Gastrocnemius medialis (tissue), 4 donors: ENCODE measurements at regions not wholly inside any gene's neighbourhood (a gene's known extent, or its start where the extent isn't known, plus 50 kb on each side); places are given as distances from the start of the nearest gene placed in this dataset.

Source experiments
- POLR2A ChIP-seq, 2 donors: fragments of 450-650 bp; IDR thresholded peaks; one replicate each; pipeline ENCODE4 v1.6.1; 2017; ENCODE audit warnings: antibody characterized with exemption in 2 of 2, mild to moderate bottlenecking in 2 of 2, moderate library complexity in 2 of 2
- TF ChIP-seq, protein P1 (sequence below), 5 experiments: fragments of 450-650 bp in 3 of 5; fragments of 200-600 bp in 2 of 5; sonication (generic) in 2 of 5; IDR thresholded peaks in 4 of 5; conservative IDR thresholded peaks in 1 of 5; 1 replicate in 4 of 5; 2 replicates in 1 of 5; pipeline ENCODE4 v1.5.1; 2016 to 2019; ENCODE audit warnings: antibody characterized with exemption in 5 of 5, mild to moderate bottlenecking in 3 of 5, moderate library complexity in 3 of 5

DNA sequence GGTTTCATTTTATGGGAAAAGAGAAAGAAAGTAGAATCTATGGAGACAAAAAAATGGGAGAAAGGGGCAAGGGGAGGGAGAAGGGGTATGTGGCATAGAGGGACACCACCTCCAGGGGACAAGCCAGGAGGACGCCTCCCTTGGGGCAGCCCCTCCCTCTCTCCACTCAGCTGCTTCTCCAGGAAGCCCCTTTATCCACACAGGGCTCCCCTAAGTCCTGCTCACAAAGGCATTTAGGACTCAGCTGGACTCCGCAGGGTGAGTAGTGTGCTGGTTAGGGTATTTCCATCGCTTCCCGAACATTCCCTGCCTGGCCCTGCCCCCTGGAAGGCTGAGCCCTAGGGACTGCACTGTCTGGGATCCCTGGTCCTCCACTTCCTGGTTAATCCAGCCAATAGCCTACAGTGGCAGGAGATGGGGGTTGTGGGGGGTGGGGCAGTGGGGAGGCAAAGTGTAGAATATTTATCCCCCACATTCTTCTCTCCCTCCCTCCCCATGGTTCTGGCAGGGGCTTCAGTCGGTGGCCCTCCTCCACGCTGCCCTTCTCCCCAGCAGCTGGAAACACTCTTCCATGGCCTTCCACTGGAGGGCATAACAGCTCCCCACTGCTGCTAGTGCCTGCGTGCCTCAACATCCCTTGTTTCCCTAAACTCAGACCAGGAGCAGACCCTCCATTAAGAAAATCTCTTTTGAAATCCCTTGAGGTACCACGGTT is 84.8 kb downstream of the SNX5 start:
- TF ChIP-seq, protein P1, sequence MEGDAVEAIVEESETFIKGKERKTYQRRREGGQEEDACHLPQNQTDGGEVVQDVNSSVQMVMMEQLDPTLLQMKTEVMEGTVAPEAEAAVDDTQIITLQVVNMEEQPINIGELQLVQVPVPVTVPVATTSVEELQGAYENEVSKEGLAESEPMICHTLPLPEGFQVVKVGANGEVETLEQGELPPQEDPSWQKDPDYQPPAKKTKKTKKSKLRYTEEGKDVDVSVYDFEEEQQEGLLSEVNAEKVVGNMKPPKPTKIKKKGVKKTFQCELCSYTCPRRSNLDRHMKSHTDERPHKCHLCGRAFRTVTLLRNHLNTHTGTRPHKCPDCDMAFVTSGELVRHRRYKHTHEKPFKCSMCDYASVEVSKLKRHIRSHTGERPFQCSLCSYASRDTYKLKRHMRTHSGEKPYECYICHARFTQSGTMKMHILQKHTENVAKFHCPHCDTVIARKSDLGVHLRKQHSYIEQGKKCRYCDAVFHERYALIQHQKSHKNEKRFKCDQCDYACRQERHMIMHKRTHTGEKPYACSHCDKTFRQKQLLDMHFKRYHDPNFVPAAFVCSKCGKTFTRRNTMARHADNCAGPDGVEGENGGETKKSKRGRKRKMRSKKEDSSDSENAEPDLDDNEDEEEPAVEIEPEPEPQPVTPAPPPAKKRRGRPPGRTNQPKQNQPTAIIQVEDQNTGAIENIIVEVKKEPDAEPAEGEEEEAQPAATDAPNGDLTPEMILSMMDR (IDR thresholded peaks at IDR 0.05 in 4 of 5, conservative IDR thresholded peaks at IDR 0.05 in 1 of 5) = no peak
- no peak for TF ChIP-seq POLR2A (IDR thresholded peaks at IDR 0.05)
